Esophagus muscularis mucosa (tissue), 4 donors: ENCODE measurements at regions not wholly inside any gene's neighbourhood (a gene's known extent, or its start where the extent isn't known, plus 50 kb on each side); places are given as distances from the start of the nearest gene placed in this dataset.

Source experiments
- CTCF ChIP-seq, 3 experiments: fragments of 200-600 bp in 2 of 3; fragments of 450-650 bp in 1 of 3; sonication (generic) in 2 of 3; IDR thresholded peaks; one replicate each; pipeline ENCODE4 v1.5.1; 2017 to 2019; ENCODE audit warnings: antibody characterized with exemption in 3 of 3, mild to moderate bottlenecking in 2 of 3, moderate library complexity in 1 of 3
- EP300 ChIP-seq: sonication (generic); formaldehyde crosslinking; IDR thresholded peaks from one replicate; pipeline ENCODE4 v1.6.1; 2017; ENCODE audit warnings: antibody characterized with exemption
- POLR2A ChIP-seq: fragments of 450-650 bp; IDR thresholded peaks from one replicate; pipeline ENCODE4 v1.6.1; 2017; ENCODE audit warnings: antibody characterized with exemption, moderate library complexity, mild to moderate bottlenecking, low read depth
- POLR2AphosphoS5 ChIP-seq, 2 donors: sonication (generic); formaldehyde crosslinking; IDR thresholded peaks; one replicate each; pipeline ENCODE4 v1.6.1; 2017; ENCODE audit warnings: antibody characterized with exemption in 2 of 2

DNA sequence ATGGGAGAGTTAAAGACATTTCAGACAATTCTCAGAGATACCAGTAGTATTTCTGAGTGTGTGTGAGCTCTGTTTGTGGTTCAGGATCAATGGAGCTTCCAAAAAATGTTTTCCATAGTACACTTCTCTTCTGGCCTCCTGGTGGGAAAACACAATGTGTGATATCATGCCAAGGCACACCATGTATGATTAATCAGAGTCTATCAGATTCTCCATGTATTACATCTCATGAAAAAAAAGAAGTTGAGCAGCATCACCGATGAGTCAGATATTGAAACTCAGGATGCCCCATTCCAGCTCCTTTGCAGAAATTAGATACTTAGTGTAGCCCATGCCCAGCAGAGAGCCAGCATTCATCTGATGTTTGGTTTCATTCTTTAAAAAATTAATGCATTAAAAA, 620.3 kb upstream of the POU3F3 start:
- TF ChIP-seq CTCF (IDR thresholded peaks at IDR 0.05): no peak
- no peak for TF ChIP-seq POLR2A
- TF ChIP-seq POLR2AphosphoS5 (IDR thresholded peaks at IDR 0.05): no peak
- no peak for TF ChIP-seq EP300
